SIG-M5 treated with dmso at 0.1 percent for 504 hours (cell line): ENCODE measurements at regions not wholly inside any gene's neighbourhood (a gene's known extent, or its start where the extent isn't known, plus 50 kb on each side); places are given as distances from the start of the nearest gene placed in this dataset.
"Not testable (repeated sequence)": the region's sequence is repeated elsewhere in the genome, so short reads cannot be mapped to it uniquely, and the experiment has no call there.

ENCODE experiments used
- DNase-seq: peaks from one replicate; lab custom pipeline; 2025; ENCODE audit not compliant: unreplicated experiment; lab: John Stamatoyannopoulos, UW

DNA sequence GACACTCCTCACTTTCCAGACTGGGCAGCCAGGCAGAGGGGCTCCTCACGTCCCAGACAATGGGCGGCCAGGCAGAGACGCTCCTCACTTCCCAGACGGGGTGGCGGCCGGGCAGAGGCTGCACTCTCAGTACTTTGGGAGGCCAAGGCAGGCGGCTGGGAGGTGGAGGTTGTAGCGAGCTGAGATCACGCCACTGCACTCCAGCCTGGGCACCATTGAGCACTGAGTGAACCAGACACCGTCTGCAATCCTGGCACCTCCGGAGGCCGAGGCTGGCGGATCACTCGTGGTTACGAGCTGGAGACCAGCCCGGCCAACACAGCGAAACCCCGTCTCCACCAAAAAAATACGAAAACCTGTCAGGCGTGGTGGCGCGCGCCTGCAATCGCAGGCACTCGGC lies 134.1 kb upstream of the BOD1L1 start:
- DNase-seq = not testable (repeated sequence)

DNA sequence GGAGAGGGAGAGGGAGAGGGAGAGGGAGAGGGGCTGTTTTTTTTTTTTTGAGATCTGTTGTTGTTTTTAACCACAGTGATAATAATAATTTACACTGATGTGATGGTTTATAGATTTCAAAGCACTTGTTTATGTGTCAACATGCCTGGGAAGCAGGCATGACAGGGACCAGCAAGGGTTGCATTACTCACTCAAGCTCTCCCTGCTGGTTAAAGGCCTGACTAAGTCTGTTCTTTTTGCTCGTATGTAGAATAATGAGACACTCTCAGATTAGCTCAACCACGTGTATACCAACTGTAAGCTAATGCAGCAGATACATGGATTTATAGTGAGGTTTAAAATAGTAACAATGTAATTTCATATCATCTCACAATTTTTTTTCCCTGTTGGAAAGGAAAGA lies 134.6 kb upstream of the BOD1L1 start:
- no peak for DNase-seq

DNA sequence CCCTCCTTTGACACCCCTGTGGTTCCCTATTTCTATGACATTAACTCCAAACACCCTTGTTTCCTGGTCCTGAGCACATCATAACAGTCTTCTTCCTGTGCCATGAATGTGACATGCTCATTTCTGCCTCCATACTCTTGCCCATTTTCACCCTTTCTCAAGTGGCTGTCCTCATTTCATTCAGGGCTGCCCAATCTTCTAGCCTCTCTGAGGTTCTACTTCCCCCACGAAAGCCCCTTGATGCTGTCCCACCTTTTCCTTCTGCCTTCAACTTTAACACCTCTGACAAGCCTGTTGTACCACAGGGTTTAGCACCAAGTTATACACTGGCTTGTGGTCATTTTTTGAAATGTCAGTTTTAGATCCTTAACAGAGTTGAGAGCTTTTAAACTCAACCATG lies 136.2 kb upstream of the BOD1L1 start:
- DNase-seq = no peak

DNA sequence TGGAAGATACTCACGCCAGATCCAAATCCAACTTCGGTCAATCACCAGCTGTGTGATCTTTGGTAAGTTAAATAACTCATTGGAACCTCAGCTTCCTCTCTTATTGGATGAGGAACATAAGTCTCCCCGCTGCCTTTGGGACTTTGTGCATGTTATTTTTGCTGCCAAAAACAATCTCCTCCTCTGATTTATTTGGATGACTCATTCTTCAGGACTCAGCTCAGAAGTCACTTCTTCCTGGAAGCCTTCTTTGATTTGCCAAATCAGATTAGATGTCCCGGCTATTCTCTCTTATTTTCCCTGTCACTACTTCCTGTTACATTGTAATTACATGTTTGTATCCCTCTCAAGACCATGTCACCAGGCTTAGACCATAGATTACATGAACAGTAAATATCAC lies 138.0 kb upstream of the BOD1L1 start:
- no peak for DNase-seq

DNA sequence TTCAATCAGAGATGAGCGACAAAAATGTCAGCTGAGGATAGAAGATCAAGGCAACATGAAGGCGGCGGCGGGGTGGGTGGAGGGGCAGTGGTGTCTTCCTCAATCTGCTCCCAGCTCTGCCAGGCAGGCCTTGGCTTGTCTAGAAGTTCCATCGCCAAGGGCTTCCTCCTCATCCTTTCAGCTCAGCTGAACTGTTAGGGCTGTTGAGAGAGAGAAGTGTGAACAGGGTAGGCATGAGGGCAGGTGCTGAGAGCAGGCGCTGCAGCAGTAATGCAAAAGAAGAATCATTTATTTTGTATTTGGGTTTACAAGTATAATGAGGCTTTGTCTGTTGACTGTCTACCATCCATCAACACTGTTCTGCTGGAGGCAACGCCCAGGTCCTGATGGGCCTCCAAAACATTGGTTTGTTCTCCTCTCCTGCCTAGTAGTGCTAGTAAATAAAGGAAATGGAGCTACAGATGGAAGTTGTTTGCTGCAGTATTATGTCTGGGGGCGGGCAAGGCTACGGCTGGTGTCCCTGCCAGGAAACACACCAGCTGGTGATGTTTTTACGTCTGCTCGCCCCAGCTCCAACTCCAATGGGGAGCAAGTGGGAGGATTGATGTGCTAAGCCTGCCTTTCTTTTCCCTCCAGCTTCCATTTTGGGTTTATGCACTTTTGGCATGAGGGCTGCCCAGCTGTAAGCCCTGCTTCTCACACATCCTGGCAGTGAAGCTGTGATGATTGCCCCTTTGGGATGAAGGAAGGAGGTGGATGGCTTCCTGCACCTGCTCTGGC lies 139.4 kb upstream of the BOD1L1 start:
- DNase-seq = no peak

DNA sequence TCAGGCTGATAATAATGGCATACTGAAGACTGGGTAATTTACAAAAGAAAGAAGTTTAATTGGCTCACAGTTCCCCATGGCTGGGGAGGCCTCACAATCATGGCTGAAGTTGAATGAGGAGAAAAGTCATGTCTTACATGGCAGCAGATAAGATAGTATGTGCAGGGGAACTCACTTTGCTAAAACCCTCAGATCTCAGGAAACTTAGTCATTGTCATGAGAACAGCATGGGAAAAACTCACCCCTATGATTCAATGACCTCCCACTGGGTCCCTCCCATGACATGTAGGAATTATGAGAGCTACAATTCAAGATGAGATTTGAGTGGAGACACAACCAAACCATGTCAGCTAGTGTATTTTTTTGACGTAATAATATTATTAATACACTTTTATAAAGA lies 149.8 kb upstream of the BOD1L1 start:
- DNase-seq = no peak

DNA sequence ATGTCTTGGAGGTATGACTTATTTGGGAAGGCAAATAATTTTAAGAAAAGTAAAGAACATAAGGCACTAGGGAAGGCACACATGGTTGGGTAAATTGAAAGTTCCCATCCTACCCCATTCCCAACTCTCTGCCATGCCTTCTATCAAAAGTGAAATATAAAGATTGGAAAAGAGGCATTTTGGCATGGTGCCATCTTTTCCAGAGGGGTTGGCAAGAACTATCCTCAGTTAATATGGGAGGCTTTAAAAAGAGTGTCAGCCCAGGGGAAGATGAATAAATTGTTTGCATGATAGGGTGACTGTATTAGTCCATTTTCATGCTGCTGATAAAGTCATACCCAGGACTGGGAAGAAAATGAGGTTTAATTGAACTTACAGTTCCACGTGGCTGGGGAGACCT lies 150.8 kb upstream of the BOD1L1 start:
- DNase-seq = no peak

DNA sequence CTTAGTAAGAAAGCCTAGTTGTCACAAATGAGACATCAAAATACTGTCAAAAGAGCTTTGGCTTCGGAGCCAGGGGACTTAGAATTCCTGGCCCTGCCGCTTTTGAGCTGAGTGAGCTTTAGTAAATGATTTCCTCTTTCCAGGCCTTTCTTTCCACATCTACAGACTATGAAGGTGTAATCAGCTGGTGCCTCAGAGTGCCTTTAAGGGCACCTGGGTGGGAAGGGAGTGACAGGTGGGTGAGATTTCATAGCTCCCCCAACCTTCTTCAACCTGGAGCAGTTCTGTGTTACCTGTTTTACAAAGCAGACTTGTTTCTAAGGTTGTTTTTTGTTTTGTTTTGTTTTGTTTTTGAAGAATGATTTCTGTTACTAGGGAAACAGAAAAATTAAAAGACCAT lies 154.7 kb upstream of the BOD1L1 start:
- no peak for DNase-seq

DNA sequence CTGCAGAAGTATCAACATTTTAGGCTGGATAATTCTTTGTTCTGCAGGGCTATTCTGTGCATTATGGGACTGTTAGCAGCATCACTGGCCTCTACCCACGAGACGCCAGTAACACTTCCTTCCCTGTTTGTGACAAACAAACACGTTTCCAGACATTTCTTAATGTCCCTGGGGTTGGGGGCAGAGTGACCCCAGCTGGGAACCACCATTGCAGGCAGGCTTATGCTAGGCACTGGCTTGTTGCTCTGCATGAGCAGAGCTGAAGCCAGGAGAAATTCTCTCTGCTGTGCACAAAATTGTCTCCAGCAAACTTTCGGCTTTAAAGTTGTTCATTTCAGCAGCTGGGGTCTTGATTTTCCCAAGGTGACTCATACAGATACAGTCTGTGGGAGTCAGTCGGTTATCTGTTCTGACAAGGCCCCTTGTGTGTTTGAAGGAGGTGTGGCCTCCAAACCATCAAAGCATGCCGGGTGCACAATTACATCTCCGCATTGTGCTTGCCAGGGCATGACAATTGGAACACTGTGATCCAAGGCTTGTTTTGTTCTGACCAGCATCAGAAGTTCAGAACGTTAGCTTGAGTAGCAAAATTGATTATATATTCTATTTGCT lies 156.4 kb upstream of the BOD1L1 start:
- no peak for DNase-seq

DNA sequence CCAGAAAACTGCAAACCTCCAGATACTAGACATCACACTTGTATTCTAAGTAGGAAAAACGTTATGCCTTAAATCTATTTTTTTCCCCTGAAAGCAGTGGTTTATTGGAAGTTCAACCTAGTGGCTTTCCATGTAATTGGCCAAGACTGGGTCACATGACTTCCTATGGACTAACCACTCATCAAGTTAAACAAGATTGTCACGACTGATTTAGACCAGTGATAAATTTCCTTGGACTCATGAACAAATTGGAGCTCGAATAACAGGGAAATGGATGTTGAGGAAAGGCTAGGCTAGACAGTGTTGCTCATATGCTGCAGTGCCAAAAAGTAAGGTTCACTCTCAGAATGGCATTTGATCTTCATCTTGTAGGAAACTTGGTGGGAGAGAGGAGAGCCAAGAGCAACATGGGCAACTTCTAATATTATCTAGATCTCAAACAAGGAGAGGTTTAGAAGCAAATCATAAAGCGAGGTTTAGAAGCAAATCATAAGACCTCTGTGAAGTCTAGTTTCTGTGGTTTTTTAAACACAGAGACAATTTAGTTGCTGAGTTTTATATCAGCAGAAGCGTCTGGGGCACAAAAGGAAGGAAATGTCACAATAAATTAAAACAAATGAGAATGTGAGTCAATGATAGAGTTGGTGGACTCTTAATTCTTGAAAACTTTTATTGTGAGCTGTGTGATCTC lies 165.6 kb upstream of the BOD1L1 start:
- DNase-seq = no peak

DNA sequence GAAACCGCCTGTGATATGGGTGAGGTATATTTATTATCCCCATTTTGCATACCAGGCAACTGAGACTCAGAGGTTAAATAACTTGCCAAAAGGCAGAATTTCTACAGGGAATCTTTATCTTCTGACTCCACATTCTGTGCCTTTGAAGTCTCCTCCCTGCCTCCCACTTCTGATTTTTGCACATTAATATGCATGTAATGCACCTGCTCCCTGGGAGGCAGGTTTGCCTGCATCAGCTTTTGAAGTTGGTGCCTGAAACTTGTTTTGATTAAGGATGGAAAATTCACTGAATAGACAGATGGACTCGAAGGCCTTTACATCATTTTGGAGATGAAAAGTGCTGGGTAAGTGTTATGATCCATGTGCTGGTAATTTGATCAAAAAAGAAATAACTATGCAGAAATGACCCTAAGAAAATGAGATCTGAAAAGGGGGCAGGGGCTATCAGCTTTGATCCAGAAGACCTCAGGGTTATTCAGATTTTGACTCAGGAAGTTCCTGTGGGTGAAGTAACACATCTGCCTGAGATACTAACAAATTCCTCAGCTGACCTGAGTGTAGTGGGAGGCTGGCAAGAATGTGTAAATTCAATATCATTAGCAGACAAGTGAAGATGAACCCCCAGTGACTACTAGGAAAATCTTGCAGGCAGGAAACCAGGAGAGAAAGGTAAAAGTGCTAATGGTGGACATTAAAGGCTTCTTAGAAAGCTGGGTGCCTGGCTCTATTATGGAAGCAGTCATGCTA lies 167.5 kb upstream of the BOD1L1 start:
- DNase-seq = no peak

DNA sequence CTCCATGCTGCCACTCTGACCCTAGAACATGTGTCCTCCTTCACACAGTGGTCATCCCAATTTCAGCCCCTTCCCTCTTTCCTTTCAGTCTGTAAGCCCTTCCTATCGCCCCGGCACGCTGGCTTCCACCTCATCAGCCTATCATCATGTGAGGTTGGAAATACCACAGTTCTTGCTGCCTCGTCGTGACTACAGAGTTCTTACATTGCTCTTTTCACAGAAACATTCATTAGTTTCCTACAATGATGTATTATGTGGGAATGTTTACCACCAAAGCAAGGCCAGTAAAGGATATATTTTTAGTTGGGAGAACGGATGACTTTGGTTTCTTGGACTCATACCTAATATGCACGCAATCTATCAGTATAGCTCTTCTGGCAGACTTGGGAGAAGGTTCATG lies 169.5 kb upstream of the BOD1L1 start:
- no peak for DNase-seq

DNA sequence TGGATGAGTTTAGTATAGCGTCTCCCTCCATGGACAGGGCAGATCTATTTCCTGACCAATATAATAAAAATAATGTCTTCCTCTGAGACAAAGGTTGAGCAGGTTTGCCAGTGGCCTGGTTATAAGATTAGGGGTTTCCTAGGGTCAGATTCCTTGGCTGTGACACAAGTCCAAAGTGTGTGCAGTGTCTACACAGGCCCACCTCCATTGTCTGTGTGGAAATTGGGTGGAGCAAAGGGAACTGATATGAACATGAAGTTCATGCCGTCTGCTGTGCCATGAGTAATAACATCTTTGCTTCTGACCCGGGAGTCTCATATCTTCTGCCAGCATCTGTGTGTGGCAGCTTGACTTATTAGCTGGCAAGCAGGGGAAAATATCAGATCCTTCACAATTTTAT lies 187.7 kb upstream of the BOD1L1 start:
- DNase-seq = no peak

DNA sequence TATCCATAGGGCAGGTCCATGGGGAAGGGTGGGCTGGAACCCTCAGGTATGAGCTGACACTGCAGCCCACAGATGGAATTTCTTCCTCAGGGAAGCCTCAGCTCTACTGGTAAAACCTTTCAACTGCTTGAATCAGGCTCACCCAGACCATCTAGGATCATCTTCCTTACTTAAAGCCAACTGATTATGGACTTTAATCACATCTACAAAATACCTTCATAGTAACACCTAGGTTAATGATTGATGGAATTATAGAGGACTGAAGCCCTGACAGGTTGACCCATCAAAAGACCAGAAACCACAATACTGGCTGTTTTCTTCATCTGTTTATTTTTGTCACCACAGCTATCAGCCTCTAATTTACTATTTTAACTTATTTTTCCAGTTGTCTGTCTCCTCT lies 188.9 kb upstream of the BOD1L1 start:
- no peak for DNase-seq

DNA sequence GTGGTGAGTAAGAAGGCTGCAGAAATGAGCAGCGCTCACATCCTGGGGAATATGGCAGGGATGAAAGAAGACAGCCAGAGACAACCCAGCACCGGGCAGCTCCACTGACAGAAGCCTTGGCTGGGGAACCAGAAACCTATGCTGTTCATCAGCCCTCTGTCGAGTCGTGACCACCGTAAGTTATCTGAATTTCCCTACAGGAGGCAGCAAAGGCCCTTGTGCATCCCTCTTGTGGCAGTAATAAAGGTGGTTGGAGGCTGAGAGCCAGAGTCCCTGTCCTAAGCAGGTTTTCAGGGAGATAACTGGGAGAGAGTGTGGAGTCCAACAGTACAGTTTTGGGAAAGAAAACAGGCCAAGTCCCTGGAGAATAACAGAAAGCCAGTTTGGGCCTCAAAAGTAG lies 194.0 kb upstream of the BOD1L1 start:
- no peak for DNase-seq

DNA sequence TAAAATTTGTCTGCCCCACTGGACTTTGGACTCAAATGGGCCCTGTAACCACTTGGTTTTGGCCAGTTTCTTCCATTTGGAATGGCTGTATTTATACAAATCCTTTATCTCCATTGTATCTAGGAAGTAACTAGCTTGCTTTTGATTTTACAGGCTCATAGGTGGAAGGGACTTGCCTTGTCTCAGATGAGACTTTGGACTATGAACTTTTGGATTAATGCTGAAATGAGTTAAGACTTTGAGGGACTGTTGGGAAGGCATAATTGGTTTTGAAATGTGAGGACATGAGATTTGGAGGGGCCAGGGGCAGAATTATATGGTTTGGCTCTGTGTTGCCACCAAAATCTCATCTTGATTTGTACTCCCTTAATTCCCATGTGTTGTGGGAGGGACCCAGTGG lies 198.3 kb upstream of the BOD1L1 start:
- not testable (repeated sequence) for DNase-seq

DNA sequence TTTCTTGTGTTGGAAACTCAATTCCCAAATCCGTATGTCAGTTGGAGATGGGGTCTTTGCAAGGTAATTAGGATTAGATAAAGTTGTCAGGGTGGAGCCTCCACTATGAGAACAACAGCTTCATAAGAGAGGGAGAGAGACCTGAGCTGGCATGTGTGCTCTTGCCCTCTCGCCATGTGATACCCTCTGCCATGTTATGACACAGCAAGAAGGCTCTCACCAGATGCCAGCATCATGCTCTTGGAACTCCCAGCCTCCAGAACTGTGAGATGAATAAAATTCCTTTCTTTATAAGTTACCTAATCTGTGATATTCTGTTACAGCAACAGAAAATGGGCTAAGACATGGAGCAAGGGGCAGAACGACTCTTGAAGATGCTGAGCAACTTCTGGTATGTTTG lies 201.9 kb upstream of the BOD1L1 start:
- DNase-seq = no peak

DNA sequence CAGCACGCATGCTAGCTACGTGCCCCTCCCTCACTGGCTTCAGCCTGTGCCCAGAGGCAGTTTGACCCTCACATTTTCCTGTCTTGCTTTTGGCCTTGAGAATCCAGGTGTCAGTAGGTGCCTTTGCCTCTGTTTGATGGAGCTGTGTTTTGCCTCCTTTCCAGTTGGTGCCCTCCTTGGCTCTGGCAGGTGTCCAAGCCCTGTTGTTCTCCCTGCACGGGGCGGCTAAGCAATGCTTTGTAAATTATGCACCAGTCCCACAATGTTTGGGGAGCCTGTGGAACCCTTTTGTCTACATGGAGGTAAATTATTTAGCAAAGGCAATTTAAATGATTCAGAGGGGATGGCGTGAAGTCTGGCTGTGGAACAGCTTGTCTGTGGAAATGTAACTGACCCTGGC lies 202.9 kb upstream of the BOD1L1 start:
- no peak for DNase-seq

DNA sequence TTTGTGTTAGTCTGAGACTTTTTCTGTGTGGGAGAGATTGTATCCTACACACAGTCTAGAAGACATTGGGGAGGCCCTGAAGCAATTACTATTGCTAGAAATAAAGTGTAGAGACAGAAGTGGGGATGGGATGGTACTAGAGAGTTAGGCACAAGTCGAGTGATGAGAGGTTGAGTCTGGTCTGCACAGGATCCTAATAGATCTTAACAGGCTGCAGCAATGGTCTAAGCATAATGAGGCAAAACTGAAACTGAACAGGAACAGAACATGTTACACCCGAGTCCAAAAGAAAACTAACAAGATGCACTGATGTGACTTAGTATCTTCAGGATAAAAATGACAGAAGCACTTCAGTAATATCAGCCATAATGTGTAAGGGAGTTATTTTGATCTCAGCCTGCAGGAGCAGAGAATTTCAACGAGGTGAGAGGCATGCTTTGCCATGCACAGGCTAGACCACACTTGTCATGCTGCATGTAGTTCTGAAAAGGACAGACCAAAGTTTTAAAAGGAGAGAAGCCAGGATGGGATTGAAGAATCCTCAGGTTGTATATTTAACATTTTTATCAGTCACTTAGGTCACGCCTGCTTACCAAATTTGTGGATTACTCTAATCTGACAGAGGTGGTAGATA lies 205.8 kb upstream of the BOD1L1 start:
- DNase-seq = no peak

DNA sequence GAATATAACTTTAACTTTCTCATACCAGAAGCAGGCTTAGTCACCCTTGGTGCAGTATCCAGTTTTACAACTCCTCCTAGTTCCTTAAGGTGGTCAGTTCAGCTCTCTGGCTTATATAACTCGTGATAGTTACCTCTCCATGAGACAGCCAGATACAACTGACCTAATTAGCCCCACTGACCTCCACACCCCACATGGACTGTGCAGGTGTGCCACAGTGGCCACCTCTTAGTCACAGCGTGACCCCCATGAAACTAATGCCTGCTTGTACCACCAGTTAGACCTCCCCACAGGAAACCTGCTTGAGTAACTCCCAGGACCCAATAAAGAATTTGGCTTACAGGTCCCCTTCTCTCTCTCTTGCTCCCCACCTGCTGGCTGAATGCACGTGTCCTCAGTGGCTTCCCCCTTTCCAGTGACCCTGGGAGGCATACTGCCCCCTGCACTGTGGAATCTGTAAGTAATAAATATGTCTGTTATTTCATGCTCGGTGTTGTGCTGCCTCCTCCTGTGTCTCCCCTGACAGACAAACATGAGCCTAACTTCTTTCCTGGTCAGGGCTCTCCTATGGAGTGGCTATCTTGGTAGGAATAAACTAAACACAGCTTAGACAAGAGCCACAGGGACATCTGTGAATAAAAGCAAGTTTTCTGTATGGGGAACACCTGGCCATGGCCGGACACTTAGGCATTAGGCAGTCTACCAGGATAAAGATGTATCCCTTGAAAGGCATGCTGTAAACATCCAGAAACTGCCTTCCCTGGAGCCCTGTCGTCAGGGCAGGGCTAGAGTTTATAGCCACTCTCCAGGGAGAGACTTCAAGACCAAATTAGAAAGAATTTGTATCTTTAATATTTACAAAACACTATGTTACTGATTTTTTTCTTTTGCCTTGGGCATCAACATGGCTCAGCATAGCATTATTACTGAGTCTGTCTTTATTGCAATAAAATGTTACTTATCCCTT lies 209.7 kb upstream of the BOD1L1 start:
- DNase-seq = no peak
